Endothelial cell of umbilical vein (primary cell): ENCODE measurements at regions not wholly inside any gene's neighbourhood (a gene's known extent, or its start where the extent isn't known, plus 50 kb on each side); places are given as distances from the start of the nearest gene placed in this dataset.

Experiments
- BruUV-seq: library from RNA; stranded (reverse); fragments of 400-500 nt; replicated peaks from 2 replicates; lab custom pipeline; 2021; lab: Mats Ljungman, UMichigan
- CTCF ChIA-PET: fragments of 300-600, 350-600 bp; sonication (Branson Sonifier 250); formaldehyde crosslinking; loops from one replicate; lab custom pipeline; 2021; ENCODE audit warnings: antibody characterized with exemption, inconsistent platforms; lab: Charles Lee
- POLR2A ChIA-PET: fragments of 300-600, 350-600 bp; sonication (Branson Sonifier 250); formaldehyde crosslinking; loops from one replicate; lab custom pipeline; 2021; ENCODE audit warnings: antibody characterized with exemption, inconsistent platforms; lab: Charles Lee
- DNase-seq: peaks from one replicate; pipeline ENCODE4 v3.0.0-alpha.2; 2011; ENCODE audit warnings: low read depth, low spot score
- FAIRE-seq: peaks from 2 replicates; lab custom pipeline; 2011; peaks lifted over from hg19 to GRCh38; lab: Jason Lieb, UNC
- H2AFZ ChIP-seq: 2 replicates; pipeline ENCODE4 v1.6.0; 2012; ENCODE audit warnings: low read depth, low read length, control low read depth, inconsistent platforms
- H3K27ac ChIP-seq: 2 replicates; pipeline ENCODE4 v1.5.1; 2011; ENCODE audit warnings: low read depth, mild to moderate bottlenecking, control low read depth, low read length, moderate library complexity; ENCODE audit not compliant: insufficient read depth
- H3K27me3 ChIP-seq, 2 experiments: 2 replicates each; pipeline versions ENCODE4 v1.6.0 to v1.6.1; 2011; ENCODE audit warnings: low read length in 2 of 2, mixed read lengths in 1 of 2; ENCODE audit not compliant: control insufficient read depth in 2 of 2, insufficient read depth in 2 of 2
- H3K36me3 ChIP-seq, 2 experiments: 2 replicates in 1 of 2; 3 replicates in 1 of 2; pipeline ENCODE4 v1.5.1; 2011; ENCODE audit warnings: low read length in 2 of 2, mild to moderate bottlenecking in 1 of 2, moderate library complexity in 1 of 2; ENCODE audit not compliant: control insufficient read depth in 2 of 2, insufficient read depth in 2 of 2; ENCODE audit errors: extremely low read depth in 1 of 2
- H3K4me1 ChIP-seq: 3 replicates; pipeline ENCODE4 v1.5.1; 2011; ENCODE audit warnings: mild to moderate bottlenecking, low read length; ENCODE audit not compliant: control insufficient read depth, insufficient read depth; ENCODE audit errors: extremely low read depth
- H3K4me2 ChIP-seq: 2 replicates; pipeline ENCODE4 v1.6.1; 2011; ENCODE audit warnings: low read length, control low read depth, mixed read lengths; ENCODE audit not compliant: insufficient read depth
- H3K4me3 ChIP-seq, 3 experiments: fragments of 200-600 bp in 1 of 3; sonication (generic), shearing (Covaris generic) in 1 of 3; replicated peaks in 1 of 3; 2 replicates each; pipeline ENCODE4 v1.5.1; 2011 to 2016; ENCODE audit warnings: control low read depth in 3 of 3, low read length in 3 of 3, mild to moderate bottlenecking in 2 of 3, inconsistent platforms in 1 of 3, low read depth in 1 of 3, moderate library complexity in 1 of 3; ENCODE audit not compliant: insufficient read depth in 1 of 3
- H3K79me2 ChIP-seq: 2 replicates; pipeline ENCODE4 v1.6.0; 2012; ENCODE audit warnings: low read length, inconsistent platforms; ENCODE audit not compliant: control insufficient read depth, insufficient read depth
- H3K9ac ChIP-seq: replicated peaks from 2 replicates; pipeline ENCODE3; 2011; ENCODE audit warnings: low read length, control low read depth; ENCODE audit not compliant: insufficient read depth; ENCODE audit errors: extremely low read depth
- H3K9me1 ChIP-seq: replicated peaks from 3 replicates; pipeline ENCODE4 v1.6.0; 2011; ENCODE audit warnings: mild to moderate bottlenecking, low read length; ENCODE audit not compliant: control insufficient read depth, insufficient read depth; ENCODE audit errors: extremely low read depth
- H3K9me3 ChIP-seq: replicated peaks from 2 replicates; pipeline ENCODE4 v1.5.1; 2012; ENCODE audit warnings: low read length, inconsistent platforms; ENCODE audit not compliant: control insufficient read depth, insufficient read depth
- H4K20me1 ChIP-seq: replicated peaks from 2 replicates; pipeline ENCODE3; 2011; ENCODE audit warnings: mild to moderate bottlenecking, low read length; ENCODE audit not compliant: control insufficient read depth, insufficient read depth; ENCODE audit errors: extremely low read depth
- EZH2 ChIP-seq: IDR thresholded peaks from 2 replicates; pipeline ENCODE4 v1.6.1; 2012; ENCODE audit warnings: borderline replicate concordance, low read depth, mild to moderate bottlenecking, moderate library complexity, low read length, inconsistent platforms; ENCODE audit not compliant: severe bottlenecking
- GATA2 ChIP-seq: IDR thresholded peaks from 2 replicates; pipeline ENCODE4 v1.7.0; 2011; ENCODE audit warnings: low read depth, mild to moderate bottlenecking, moderate library complexity, mixed read lengths, low read length; ENCODE audit not compliant: insufficient read length, insufficient read depth
- JUN ChIP-seq: IDR thresholded peaks from 2 replicates; pipeline ENCODE4 v1.6.1; 2011; ENCODE audit warnings: borderline replicate concordance, low read depth; ENCODE audit not compliant: insufficient read length, insufficient read depth
- MAX ChIP-seq: IDR thresholded peaks from 2 replicates; pipeline ENCODE4 v1.6.1; 2011; ENCODE audit not compliant: insufficient read depth, insufficient read length
- MYC ChIP-seq: IDR thresholded peaks from one replicate; pipeline ENCODE4 v1.6.1; 2011; ENCODE audit warnings: mild to moderate bottlenecking, low read depth, low read length
- POLR2A ChIP-seq: IDR thresholded peaks from 2 replicates; pipeline ENCODE4 v1.6.1; 2012; ENCODE audit warnings: low read depth, mild to moderate bottlenecking, control low read depth, low read length
- POLR2AphosphoS5 ChIP-seq: IDR thresholded peaks from 2 replicates; pipeline ENCODE4 v1.6.1; 2012; ENCODE audit warnings: low read depth, mild to moderate bottlenecking, control low read depth, low read length, moderate library complexity; ENCODE audit not compliant: insufficient read depth
- dilution Hi-C: fragments of 300-500 bp; cut with MboI; formaldehyde crosslinking; loops from one replicate; pipeline ENCODE4 v1.15.0; 2019; ENCODE audit warnings: low sequenced_read_pairs; ENCODE audit not compliant: extremely low pct_ligation_motif_present
- intact Hi-C: fragments of 100-400 bp; cut with micrococcal nuclease; formaldehyde crosslinking; loops from one replicate; pipeline ENCODE4 v1.10.0; 2022
- TF ChIP-seq, protein P1 (sequence below), 2 donors: IDR thresholded peaks; 1 replicate in 1 of 2; 2 replicates in 1 of 2; pipeline ENCODE4 v1.5.1; 2011; ENCODE audit warnings: low read length in 2 of 2, mild to moderate bottlenecking in 2 of 2, moderate library complexity in 2 of 2, control low read depth in 1 of 2, inconsistent platforms in 1 of 2, low read depth in 1 of 2; ENCODE audit not compliant: insufficient read depth in 1 of 2; ENCODE audit errors: extremely low read depth in 1 of 2

- DNase-seq (no peak), FAIRE-seq (no peak)
- BruUV-seq, result no TSS peak
- no peak overlapping the region for H3K27ac ChIP-seq
- no peak overlapping the region for H2AFZ ChIP-seq
- H3K9me3 ChIP-seq, result no peaks in the 10 kb centered on the region
- peaks cover 15% of the 10 kb centered on the region for H3K4me1 ChIP-seq
- ChIA-PET CTCF (interaction anchor here (1.3 kb wide), 1 partner anchor 20 kb away, joined by 3 read pairs; no protein-coding TSS in a partner anchor), POLR2A (no interaction called here)
- no peak overlapping the region for H3K9ac ChIP-seq
- no peaks in the 10 kb centered on the region for H3K9me1 ChIP-seq
- intact Hi-C loops (no loop called here), dilution Hi-C loops (no loop called here)
- H3K27me3 ChIP-seq, result no peaks in the 10 kb centered on the region
- no peaks in the 10 kb centered on the region for H3K79me2 ChIP-seq
- H3K4me2 ChIP-seq, result no peak overlapping the region
- TF ChIP-seq, protein P1, sequence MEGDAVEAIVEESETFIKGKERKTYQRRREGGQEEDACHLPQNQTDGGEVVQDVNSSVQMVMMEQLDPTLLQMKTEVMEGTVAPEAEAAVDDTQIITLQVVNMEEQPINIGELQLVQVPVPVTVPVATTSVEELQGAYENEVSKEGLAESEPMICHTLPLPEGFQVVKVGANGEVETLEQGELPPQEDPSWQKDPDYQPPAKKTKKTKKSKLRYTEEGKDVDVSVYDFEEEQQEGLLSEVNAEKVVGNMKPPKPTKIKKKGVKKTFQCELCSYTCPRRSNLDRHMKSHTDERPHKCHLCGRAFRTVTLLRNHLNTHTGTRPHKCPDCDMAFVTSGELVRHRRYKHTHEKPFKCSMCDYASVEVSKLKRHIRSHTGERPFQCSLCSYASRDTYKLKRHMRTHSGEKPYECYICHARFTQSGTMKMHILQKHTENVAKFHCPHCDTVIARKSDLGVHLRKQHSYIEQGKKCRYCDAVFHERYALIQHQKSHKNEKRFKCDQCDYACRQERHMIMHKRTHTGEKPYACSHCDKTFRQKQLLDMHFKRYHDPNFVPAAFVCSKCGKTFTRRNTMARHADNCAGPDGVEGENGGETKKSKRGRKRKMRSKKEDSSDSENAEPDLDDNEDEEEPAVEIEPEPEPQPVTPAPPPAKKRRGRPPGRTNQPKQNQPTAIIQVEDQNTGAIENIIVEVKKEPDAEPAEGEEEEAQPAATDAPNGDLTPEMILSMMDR (IDR thresholded peaks at IDR 0.05; ENCODE audit: extremely low read depth in 1 of 2, insufficient read depth in 1 of 2, low read depth in 1 of 2, low read length in 2 of 2), result no peak
- no peak for TF ChIP-seq POLR2A
- TF ChIP-seq MAX, result no peak
- TF ChIP-seq EZH2, result no peak
- no peak for TF ChIP-seq MYC
- TF ChIP-seq GATA2, result no peak
- no peak for TF ChIP-seq JUN
- no peak for TF ChIP-seq POLR2AphosphoS5
- H3K36me3 ChIP-seq, result no peaks in the 10 kb centered on the region
- no peak overlapping the region for H3K4me3 ChIP-seq
- H4K20me1 ChIP-seq, result no peaks in the 10 kb centered on the region
Observed at GRCh38 chr2:172229125-172229524, 126.4 kb upstream of the DLX2 start.
